Astrocyte (in vitro differentiated cells and primary cell): ENCODE measurements at regions not wholly inside any gene's neighbourhood (a gene's known extent, or its start where the extent isn't known, plus 50 kb on each side); places are given as distances from the start of the nearest gene placed in this dataset.

Source experiments
- DNase-seq: peaks from one replicate; pipeline ENCODE4 v3.0.0-alpha.2; 2010; ENCODE audit warnings: low read depth
- FAIRE-seq: peaks from 2 replicates; lab custom pipeline; 2011; peaks lifted over from hg19 to GRCh38; lab: Jason Lieb, UNC
- H2AFZ ChIP-seq: 2 replicates; pipeline ENCODE4 v1.6.0; 2012; ENCODE audit warnings: low read depth, low read length, inconsistent platforms
- H3K27ac ChIP-seq: 2 replicates; pipeline ENCODE4 v1.5.1; 2011; ENCODE audit warnings: low read depth, low read length, inconsistent platforms
- H3K27me3 ChIP-seq: 2 replicates; pipeline ENCODE4 v1.6.0; 2011; ENCODE audit warnings: low read length, inconsistent platforms; ENCODE audit not compliant: insufficient read depth
- H3K36me3 ChIP-seq: 2 replicates; pipeline ENCODE4 v1.5.1; 2011; ENCODE audit warnings: low read length, inconsistent platforms; ENCODE audit not compliant: insufficient read depth
- H3K4me1 ChIP-seq: 2 replicates; pipeline ENCODE4 v1.5.1; 2011; ENCODE audit warnings: low read length, inconsistent platforms; ENCODE audit not compliant: insufficient read depth
- H3K4me2 ChIP-seq: 2 replicates; pipeline ENCODE4 v1.6.0; 2012; ENCODE audit warnings: low read length, inconsistent platforms
- H3K4me3 ChIP-seq: 2 replicates; pipeline ENCODE4 v1.5.1; 2011; ENCODE audit warnings: low read depth, mild to moderate bottlenecking, low read length, inconsistent platforms; ENCODE audit not compliant: insufficient read depth
- H3K79me2 ChIP-seq: 2 replicates; pipeline ENCODE4 v1.6.0; 2012; ENCODE audit warnings: mild to moderate bottlenecking, low read length, inconsistent platforms; ENCODE audit not compliant: insufficient read depth
- H3K9ac ChIP-seq: 2 replicates; pipeline ENCODE4 v1.6.0; 2012; ENCODE audit warnings: mild to moderate bottlenecking, low read length, inconsistent platforms
- H3K9me3 ChIP-seq: 2 replicates; pipeline ENCODE4 v1.5.1; 2012; ENCODE audit warnings: low read depth, mild to moderate bottlenecking, low read length, inconsistent platforms; ENCODE audit not compliant: insufficient read depth
- H4K20me1 ChIP-seq: 2 replicates; pipeline ENCODE4 v1.6.0; 2012; ENCODE audit warnings: low read length, inconsistent platforms; ENCODE audit not compliant: insufficient read depth
- H3K27ac Mint-ChIP-seq: one replicate; pipeline ENCODE4 v1.8.0; 2021; ENCODE audit warnings: mild to moderate bottlenecking, mixed read lengths; ENCODE audit not compliant: unreplicated experiment
- H3K27me3 Mint-ChIP-seq: one replicate; pipeline ENCODE4 v1.8.0; 2021; ENCODE audit warnings: low read depth, mixed read lengths; ENCODE audit not compliant: unreplicated experiment
- H3K36me3 Mint-ChIP-seq: one replicate; pipeline ENCODE4 v1.8.0; 2021; ENCODE audit warnings: low read depth, mixed read lengths; ENCODE audit not compliant: unreplicated experiment
- H3K4me1 Mint-ChIP-seq: one replicate; pipeline ENCODE4 v1.8.0; 2021; ENCODE audit warnings: low read depth, mixed read lengths; ENCODE audit not compliant: unreplicated experiment
- H3K4me3 Mint-ChIP-seq: one replicate; pipeline ENCODE4 v1.8.0; 2021; ENCODE audit warnings: mild to moderate bottlenecking, moderate library complexity, mixed read lengths; ENCODE audit not compliant: unreplicated experiment
- H3K9me3 Mint-ChIP-seq: one replicate; pipeline ENCODE4 v1.8.0; 2021; ENCODE audit warnings: mild to moderate bottlenecking, mixed read lengths; ENCODE audit not compliant: unreplicated experiment
- CTCF ChIP-seq: IDR thresholded peaks from 2 replicates; pipeline ENCODE4 v1.5.1; 2011; ENCODE audit warnings: low read depth, mild to moderate bottlenecking, inconsistent platforms, low read length, moderate library complexity; ENCODE audit not compliant: insufficient read depth
- EZH2 ChIP-seq: IDR thresholded peaks from 2 replicates; pipeline ENCODE4 v1.6.1; 2012; ENCODE audit warnings: mild to moderate bottlenecking, low read length, inconsistent platforms; ENCODE audit not compliant: insufficient read depth

GRCh38 chr7:21089653-21090052 lies 303.0 kb upstream of the SP8 start:
- Mint-ChIP-seq H3K27ac (no peak overlapping the region), H3K36me3 (peaks cover 3% of the 10 kb centered on the region), H3K27me3 (no peaks in the 10 kb centered on the region), H3K4me1 (peaks cover 7% of the 10 kb centered on the region), H3K9me3 (peaks cover 2% of the 10 kb centered on the region), H3K4me3 (no peak overlapping the region)
- H3K79me2 ChIP-seq, result no peaks in the 10 kb centered on the region
- no peaks in the 10 kb centered on the region for H3K36me3 ChIP-seq
- H3K9ac ChIP-seq, result no peak overlapping the region
- FAIRE-seq (no peak), DNase-seq (no peak)
- TF ChIP-seq CTCF (no peak), EZH2 (no peak)
- no peaks in the 10 kb centered on the region for H3K4me1 ChIP-seq
- no peak overlapping the region for H3K4me2 ChIP-seq
- peaks cover 5% of the 10 kb centered on the region for H3K9me3 ChIP-seq
- no peaks in the 10 kb centered on the region for H3K27me3 ChIP-seq
- no peaks in the 10 kb centered on the region for H4K20me1 ChIP-seq
- no peak overlapping the region for H3K4me3 ChIP-seq
- H2AFZ ChIP-seq, result no peak overlapping the region
- no peak overlapping the region for H3K27ac ChIP-seq

GRCh38 chr7:21092766-21093702 lies 306.3 kb upstream of the SP8 start:
- no peak overlapping the region for H3K9ac ChIP-seq
- Mint-ChIP-seq H3K9me3 (peaks cover 2% of the 10 kb centered on the region), H3K4me3 (no peak overlapping the region), H3K4me1 (peaks cover 10% of the 10 kb centered on the region), H3K27me3 (no peaks in the 10 kb centered on the region), H3K36me3 (peaks cover 3% of the 10 kb centered on the region), H3K27ac (no peak overlapping the region)
- H3K4me1 ChIP-seq, result no peaks in the 10 kb centered on the region
- H3K4me3 ChIP-seq, result no peak overlapping the region
- no peak for FAIRE-seq
- H3K79me2 ChIP-seq, result no peaks in the 10 kb centered on the region
- no peak overlapping the region for H3K27ac ChIP-seq
- H4K20me1 ChIP-seq, result no peaks in the 10 kb centered on the region
- DNase-seq, result no peak
- H2AFZ ChIP-seq, result no peak overlapping the region
- no peaks in the 10 kb centered on the region for H3K36me3 ChIP-seq
- no peak for TF ChIP-seq CTCF
- TF ChIP-seq EZH2, result no peak
- H3K4me2 ChIP-seq, result no peak overlapping the region
- no peaks in the 10 kb centered on the region for H3K27me3 ChIP-seq
- H3K9me3 ChIP-seq, result no peaks in the 10 kb centered on the region

DNA sequence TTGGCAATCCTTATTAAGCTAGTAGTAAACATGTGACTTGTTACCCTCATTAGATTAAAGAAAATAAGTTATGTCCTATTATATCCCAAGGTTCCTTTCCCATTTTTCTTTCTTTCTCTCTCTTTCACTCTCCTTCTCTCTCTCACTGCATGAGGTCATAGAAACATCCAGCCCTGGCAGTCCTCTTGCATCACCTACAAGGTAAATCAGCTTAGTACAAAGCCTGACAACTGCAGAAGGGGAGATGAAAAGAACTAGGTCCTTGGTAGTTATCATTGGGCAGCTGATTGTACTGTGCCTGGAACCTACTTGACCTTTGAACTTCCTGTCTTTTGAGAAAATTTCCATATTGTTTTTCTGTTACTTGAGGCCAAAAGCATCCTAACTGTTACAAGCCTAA lies 307.9 kb upstream of the SP8 start:
- peak overlapping the region; percentile 1 for H3K27ac Mint-ChIP-seq
- Histone ChIP-seq H3K79me2 (no peaks in the 10 kb centered on the region), H3K36me3 (no peaks in the 10 kb centered on the region), H3K9ac (no peak overlapping the region), H4K20me1 (no peaks in the 10 kb centered on the region), H3K4me2 (no peak overlapping the region), H3K9me3 (no peaks in the 10 kb centered on the region), H3K27ac (no peak overlapping the region), H3K4me3 (no peak overlapping the region), H2AFZ (no peak overlapping the region), H3K4me1 (no peaks in the 10 kb centered on the region), H3K27me3 (no peaks in the 10 kb centered on the region)
- H3K36me3 Mint-ChIP-seq, result peaks cover 3% of the 10 kb centered on the region
- TF ChIP-seq EZH2, result no peak
- TF ChIP-seq CTCF, result no peak
- peaks cover 2% of the 10 kb centered on the region for H3K9me3 Mint-ChIP-seq
- DNase-seq (no peak), FAIRE-seq (no peak)
- peaks cover 15% of the 10 kb centered on the region for H3K4me1 Mint-ChIP-seq
- H3K27me3 Mint-ChIP-seq, result no peaks in the 10 kb centered on the region
- no peak overlapping the region for H3K4me3 Mint-ChIP-seq
